ENCODE measurements at regions not wholly inside any gene's neighbourhood (a gene's known extent, or its start where the extent isn't known, plus 50 kb on each side); places are given as distances from the start of the nearest gene placed in this dataset.
"Not testable (repeated sequence)": the region's sequence is repeated elsewhere in the genome, so short reads cannot be mapped to it uniquely, and the experiment has no call there.

GRCh38 chr5:145517588-145517987 is 317.6 kb downstream of the PRELID2 start:
- H3K9me3 ChIP-seq (ENCODE audit: low read length); H3K79me2 ChIP-seq (ENCODE audit: insufficient read depth, low read length); H2AFZ ChIP-seq (ENCODE audit: low read length); ATAC-seq; H3K27me3 ChIP-seq (ENCODE audit: control insufficient read depth in 1 of 2, insufficient read depth in 2 of 2, low read length in 2 of 2); CTCF ChIA-PET (ENCODE audit: low intra/inter-chr PET ratio, low total read pairs); intact Hi-C loops (cut with micrococcal nuclease; ENCODE audit: unreplicated experiment); in situ Hi-C loops (cut with HindIII; ENCODE audit: extremely low pct_ligation_motif_present, low pct_unique_long_range_greater_than_20kb); H3K36me3 ChIP-seq (replicated peaks in 1 of 2; ENCODE audit: control insufficient read depth in 1 of 2, insufficient read depth in 2 of 2, low read length in 2 of 2); H3K27ac ChIP-seq (ENCODE audit: extremely low read length, insufficient read depth, low read length); DNase-seq (ENCODE audit: low spot score); BruUV-seq (replicated peaks); H3K4me3 ChIP-seq (replicated peaks in 1 of 3; ENCODE audit: insufficient read depth in 1 of 3, low read depth in 2 of 3, low read length in 3 of 3); FAIRE-seq; H3K4me2 ChIP-seq (ENCODE audit: low read depth, low read length); H4K20me1 ChIP-seq (ENCODE audit: insufficient read depth, low read length); H3K4me1 ChIP-seq (ENCODE audit: insufficient read depth, low read length); POLR2A ChIA-PET; H3K9ac ChIP-seq (ENCODE audit: insufficient read depth, low read depth, low read length): not testable (repeated sequence)

DNA sequence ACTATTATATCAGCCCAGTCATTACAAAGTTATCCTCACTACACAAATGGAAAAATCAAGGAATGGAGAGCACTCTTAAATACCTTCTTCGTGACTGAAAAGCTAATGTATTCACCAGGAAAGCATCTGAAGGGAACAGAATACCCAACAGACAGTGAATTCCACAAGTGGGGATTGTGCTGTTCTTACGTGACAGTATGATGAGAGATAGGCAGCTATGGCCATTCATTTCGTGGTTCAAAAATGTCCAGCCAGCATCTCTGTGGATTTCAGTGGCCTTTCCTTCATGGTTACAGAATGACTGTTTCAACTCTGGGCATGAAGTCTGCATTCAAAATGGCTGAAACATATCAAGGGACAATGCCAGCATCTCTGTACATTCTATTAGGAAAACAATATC is 323.8 kb downstream of the PRELID2 start:
- no peak overlapping the region for H2AFZ ChIP-seq (ENCODE audit: low read length)
- no peaks in the 10 kb centered on the region for H4K20me1 ChIP-seq (ENCODE audit: insufficient read depth, low read length)
- CTCF ChIA-PET (ENCODE audit: low intra/inter-chr PET ratio, low total read pairs) = no interaction called here
- POLR2A ChIA-PET = no interaction called here
- FAIRE-seq = no peak
- in situ Hi-C loops (cut with HindIII; ENCODE audit: extremely low pct_ligation_motif_present, low pct_unique_long_range_greater_than_20kb) (no loop called here), intact Hi-C loops (cut with micrococcal nuclease; ENCODE audit: unreplicated experiment) (no loop called here)
- no peak overlapping the region for H3K27ac ChIP-seq (ENCODE audit: extremely low read length, insufficient read depth, low read length)
- 47% methylated on average over 3 of the region's 3 CpGs for WGBS (ENCODE audit: low lambda C conversion rate)
- H3K4me3 ChIP-seq (replicated peaks in 1 of 3; ENCODE audit: insufficient read depth in 1 of 3, low read depth in 2 of 3, low read length in 3 of 3) = no peak overlapping the region
- TF ChIP-seq ZNF430 (CRISPR knock-in tag; IDR thresholded peaks at IDR 0.05) (no peak), ETV6 (CRISPR knock-in tag; conservative IDR thresholded peaks at IDR 0.05) (no peak), NCOA5 (CRISPR knock-in tag; IDR thresholded peaks at IDR 0.05) (no peak), ATF2 (CRISPR knock-in tag; IDR thresholded peaks at IDR 0.05) (no peak), ZBTB26 (CRISPR knock-in tag; IDR thresholded peaks at IDR 0.05; ENCODE audit: borderline replicate concordance) (no peak), ATF7-NPFF (CRISPR knock-in tag; IDR thresholded peaks at IDR 0.05; ENCODE audit: low read depth) (no peak), KMT2A (CRISPR knock-in tag; IDR thresholded peaks at IDR 0.05) (no peak)
- no peak overlapping the region for H3K9ac ChIP-seq (ENCODE audit: insufficient read depth, low read depth, low read length)
- H3K9me3 ChIP-seq (ENCODE audit: low read length) = no peaks in the 10 kb centered on the region
- no peaks in the 10 kb centered on the region for H3K4me1 ChIP-seq (ENCODE audit: insufficient read depth, low read length)
- BruUV-seq (replicated peaks) = no TSS peak
- H3K36me3 ChIP-seq (replicated peaks in 1 of 2; ENCODE audit: control insufficient read depth in 1 of 2, insufficient read depth in 2 of 2, low read length in 2 of 2) = no peaks in the 10 kb centered on the region
- DNase-seq (ENCODE audit: low spot score) = no peak
- ATAC-seq = no peak
- H3K27me3 ChIP-seq (ENCODE audit: control insufficient read depth in 1 of 2, insufficient read depth in 2 of 2, low read length in 2 of 2) = no peaks in the 10 kb centered on the region
- H3K4me2 ChIP-seq (ENCODE audit: low read depth, low read length) = no peak overlapping the region
- H3K79me2 ChIP-seq (ENCODE audit: insufficient read depth, low read length) = no peaks in the 10 kb centered on the region

Measured in HepG2 (cell line).